T-helper 2 cell treated with Interferon-gamma antibody and Interleukin-4, amounts not matched to agents 5 μg/mL and 100 μg/mL, for 36 hours (primary cell): ENCODE measurements at regions not wholly inside any gene's neighbourhood (a gene's known extent, or its start where the extent isn't known, plus 50 kb on each side); places are given as distances from the start of the nearest gene placed in this dataset.
"Not testable (repeated sequence)": the region's sequence is repeated elsewhere in the genome, so short reads cannot be mapped to it uniquely, and the experiment has no call there.

Experiments used
- DNase-seq: peaks from one replicate; pipeline ENCODE4 v3.0.0; 2021; ENCODE audit warnings: low spot score
- H3K27ac Mint-ChIP-seq: one replicate; pipeline ENCODE4 v1.8.0; 2021; ENCODE audit warnings: mild to moderate bottlenecking, mixed read lengths
- H3K27me3 Mint-ChIP-seq: one replicate; pipeline ENCODE4 v1.8.0; 2021; ENCODE audit warnings: low read depth, mixed read lengths
- H3K36me3 Mint-ChIP-seq: one replicate; pipeline ENCODE4 v1.8.0; 2021; ENCODE audit warnings: low read depth, mixed read lengths
- H3K4me1 Mint-ChIP-seq: one replicate; pipeline ENCODE4 v1.8.0; 2021; ENCODE audit warnings: low read depth, mixed read lengths
- H3K4me3 Mint-ChIP-seq: one replicate; pipeline ENCODE4 v1.8.0; 2022; ENCODE audit warnings: mild to moderate bottlenecking, moderate library complexity, mixed read lengths
- H3K9me3 Mint-ChIP-seq: one replicate; pipeline ENCODE4 v1.8.0; 2021; ENCODE audit warnings: mixed read lengths

GRCh38 chr1:234912548-234913277, 215.9 kb downstream of the TOMM20 start:
- Mint-ChIP-seq H3K36me3 (no peaks in the 10 kb centered on the region), H3K4me1 (peaks cover 23% of the 10 kb centered on the region), H3K9me3 (no peaks in the 10 kb centered on the region), H3K27ac (no peak overlapping the region), H3K27me3 (no peaks in the 10 kb centered on the region), H3K4me3 (no peak overlapping the region)
- DNase-seq = no peak

DNA sequence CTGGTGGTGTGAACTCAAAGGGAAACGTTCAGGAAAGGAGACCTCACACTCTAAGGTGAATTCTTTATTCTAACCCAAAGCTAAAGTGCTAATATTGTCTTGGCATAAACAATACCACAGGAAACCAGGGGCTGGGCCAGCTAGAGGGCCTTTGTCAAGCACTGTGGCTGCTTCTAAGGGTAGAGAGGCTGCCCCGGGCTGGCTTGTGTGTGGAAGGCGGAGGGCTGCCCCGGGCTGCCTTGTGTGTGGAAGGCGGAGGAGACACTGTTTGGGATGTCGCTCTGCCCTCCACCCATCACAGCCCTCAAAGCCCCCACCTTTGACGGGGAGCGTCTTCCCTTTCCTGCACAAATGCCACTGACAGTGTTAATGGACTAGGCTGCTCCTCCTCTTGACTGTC, 216.8 kb downstream of the TOMM20 start:
- Mint-ChIP-seq H3K27me3 (no peaks in the 10 kb centered on the region), H3K9me3 (no peaks in the 10 kb centered on the region), H3K4me3 (no peak overlapping the region), H3K4me1 (peaks cover 21% of the 10 kb centered on the region), H3K27ac (peak overlapping the region; percentile 1), H3K36me3 (no peaks in the 10 kb centered on the region)
- no peak for DNase-seq

DNA sequence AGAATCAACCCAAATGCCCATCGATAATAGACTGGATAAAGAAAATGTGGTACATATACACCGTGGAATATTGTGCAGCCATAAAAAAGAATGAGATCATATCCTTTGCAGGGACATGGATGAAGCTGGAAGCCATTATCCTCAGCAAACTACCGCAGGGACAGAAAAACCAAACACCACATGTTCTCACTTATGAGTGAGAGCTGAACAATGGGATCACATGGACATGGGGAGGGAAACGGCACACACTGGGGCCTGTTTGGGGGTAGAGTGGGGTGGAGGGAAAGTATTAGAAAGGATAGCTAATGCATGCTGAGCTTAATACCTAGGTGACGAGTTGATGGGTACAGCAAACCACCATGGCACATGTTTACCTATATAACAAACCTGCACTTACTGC, 217.5 kb downstream of the TOMM20 start:
- not testable (repeated sequence) for H3K27me3 Mint-ChIP-seq

DNA sequence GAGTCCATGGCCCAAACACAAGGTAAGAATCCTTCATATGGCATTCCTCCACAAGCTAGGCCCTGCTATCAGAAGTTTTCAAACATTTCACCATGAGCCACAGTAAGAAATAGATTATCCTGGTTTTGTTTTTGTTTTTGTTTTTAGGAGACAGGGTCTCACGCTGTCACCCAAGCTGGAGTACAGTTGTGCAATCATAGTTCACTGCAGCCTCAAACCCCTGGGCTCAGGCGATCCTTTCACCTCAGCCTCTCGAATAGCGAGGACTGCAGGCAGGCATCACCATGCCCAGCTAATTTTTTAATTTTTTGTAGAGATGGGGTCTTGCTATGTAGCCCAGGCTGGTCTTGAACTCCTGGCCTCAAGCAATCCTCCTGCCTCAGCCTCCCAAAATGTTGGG, 218.8 kb downstream of the TOMM20 start:
- peaks cover 18% of the 10 kb centered on the region for H3K4me1 Mint-ChIP-seq
- no peak overlapping the region for H3K4me3 Mint-ChIP-seq
- H3K36me3 Mint-ChIP-seq = no peaks in the 10 kb centered on the region
- no peak overlapping the region for H3K27ac Mint-ChIP-seq
- DNase-seq = no peak
- H3K9me3 Mint-ChIP-seq = no peaks in the 10 kb centered on the region
- no peaks in the 10 kb centered on the region for H3K27me3 Mint-ChIP-seq

More for the DNA sequence above, 217.5 kb downstream of the TOMM20 start:
- not testable (repeated sequence) for DNase-seq, H3K4me3 Mint-ChIP-seq, H3K36me3 Mint-ChIP-seq, H3K27ac Mint-ChIP-seq, H3K9me3 Mint-ChIP-seq
- peaks cover 21% of the 10 kb centered on the region for H3K4me1 Mint-ChIP-seq

GRCh38 chr1:234909307-234909810, 219.3 kb downstream of the TOMM20 start:
- no peak for DNase-seq
- Mint-ChIP-seq H3K4me3 (no peak overlapping the region), H3K27me3 (no peaks in the 10 kb centered on the region), H3K27ac (peak overlapping the region; percentile 0), H3K4me1 (peaks cover 18% of the 10 kb centered on the region), H3K36me3 (no peaks in the 10 kb centered on the region), H3K9me3 (no peaks in the 10 kb centered on the region)

DNA sequence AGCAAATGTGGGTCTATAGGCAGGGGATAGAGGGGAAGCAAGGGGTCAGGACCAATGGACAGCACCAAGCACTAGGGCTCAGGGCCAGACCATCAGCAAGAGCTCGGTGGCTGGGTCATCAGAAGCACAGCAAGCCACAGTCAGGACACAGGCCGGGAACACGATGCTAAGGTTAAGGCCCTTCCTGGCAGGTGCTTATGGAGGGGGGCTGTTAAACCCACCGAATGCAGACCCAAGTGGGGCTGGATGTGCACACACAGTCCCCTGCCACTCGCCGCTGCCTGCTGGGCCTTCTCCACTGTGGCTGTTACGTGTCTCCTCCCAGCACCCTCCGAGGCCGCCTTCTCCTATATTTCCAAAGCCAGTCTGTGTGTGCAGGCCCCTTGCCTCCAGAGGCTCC, 220.1 kb downstream of the TOMM20 start:
- Mint-ChIP-seq H3K27ac (no peak overlapping the region), H3K36me3 (no peaks in the 10 kb centered on the region), H3K27me3 (no peaks in the 10 kb centered on the region), H3K4me1 (peaks cover 18% of the 10 kb centered on the region), H3K9me3 (no peaks in the 10 kb centered on the region), H3K4me3 (no peak overlapping the region)
- DNase-seq = no peak

- Mint-ChIP-seq H3K4me1 (peaks cover 19% of the 10 kb centered on the region), H3K36me3 (no peaks in the 10 kb centered on the region), H3K9me3 (no peaks in the 10 kb centered on the region), H3K4me3 (no peak overlapping the region), H3K27ac (no peak overlapping the region), H3K27me3 (no peaks in the 10 kb centered on the region)
- no peak for DNase-seq
These were observed 220.7 kb downstream of the TOMM20 start for GRCh38 chr1:234907940-234908405.

GRCh38 chr1:234907208-234907939, 221.3 kb downstream of the TOMM20 start:
- no peak for DNase-seq
- Mint-ChIP-seq H3K27me3 (no peaks in the 10 kb centered on the region), H3K27ac (no peak overlapping the region), H3K4me1 (peaks cover 16% of the 10 kb centered on the region), H3K9me3 (no peaks in the 10 kb centered on the region), H3K36me3 (no peaks in the 10 kb centered on the region), H3K4me3 (no peak overlapping the region)

DNA sequence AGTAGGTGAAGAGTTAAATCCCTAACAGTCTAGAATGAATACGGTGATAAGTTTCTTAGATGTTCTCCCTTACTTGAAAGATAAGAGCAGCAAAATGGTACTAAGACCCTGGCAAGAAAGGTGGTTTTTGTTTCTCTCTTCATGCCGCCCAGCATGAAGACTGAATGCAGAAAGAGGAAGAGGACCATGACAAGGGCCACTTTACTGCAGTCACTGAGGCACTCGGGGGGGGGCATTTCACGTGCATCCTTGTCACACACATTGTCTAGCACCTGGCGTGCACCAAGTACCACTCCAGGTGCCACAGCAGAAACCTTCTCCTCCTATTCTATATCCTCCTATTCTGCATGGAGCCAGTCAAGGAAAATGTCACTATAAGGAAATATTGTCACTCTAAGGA, 222.0 kb downstream of the TOMM20 start:
- no peak for DNase-seq
- Mint-ChIP-seq H3K36me3 (no peaks in the 10 kb centered on the region), H3K4me1 (peaks cover 9% of the 10 kb centered on the region), H3K4me3 (no peak overlapping the region), H3K9me3 (no peaks in the 10 kb centered on the region), H3K27me3 (no peaks in the 10 kb centered on the region), H3K27ac (no peak overlapping the region)

DNA sequence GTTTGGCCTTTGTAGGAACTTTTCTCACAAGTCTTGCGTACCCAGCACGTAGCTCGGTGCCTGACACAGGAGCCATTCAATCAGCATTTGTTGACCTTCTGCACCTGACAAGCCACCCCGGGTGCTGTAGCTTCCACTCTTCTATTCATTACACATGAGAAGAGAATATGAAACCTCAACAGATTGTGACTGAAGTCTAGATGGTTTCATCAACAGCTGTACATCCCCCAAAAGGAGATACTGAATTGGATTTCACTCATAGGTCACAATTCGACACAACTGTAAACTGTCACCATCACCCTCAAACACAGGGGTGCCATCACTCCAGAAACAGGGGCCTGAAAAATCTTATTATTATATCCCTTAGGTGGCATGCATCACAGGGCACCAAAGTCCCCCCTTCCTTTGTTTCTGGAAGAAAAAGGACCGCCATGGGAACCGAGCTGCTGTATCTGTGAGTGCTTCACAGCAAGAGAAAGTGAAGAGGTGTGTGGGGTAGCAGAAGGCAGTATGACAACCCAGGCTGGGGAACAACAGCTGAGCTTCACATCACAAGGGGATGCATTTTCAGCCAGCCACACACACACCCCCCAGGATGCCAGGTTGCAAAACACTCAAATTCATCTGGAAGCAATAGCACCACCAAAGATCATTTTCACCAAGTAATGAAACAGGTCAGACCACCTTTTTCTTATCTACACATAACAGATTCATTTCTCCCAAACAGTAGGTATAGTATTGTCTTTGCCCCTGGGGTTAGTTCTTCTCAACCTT, 225.7 kb downstream of the TOMM20 start:
- H3K27me3 Mint-ChIP-seq = no peaks in the 10 kb centered on the region

GRCh38 chr1:234901491-234902049, 227.1 kb downstream of the TOMM20 start:
- Mint-ChIP-seq H3K4me1 (peaks cover 6% of the 10 kb centered on the region), H3K9me3 (no peaks in the 10 kb centered on the region), H3K4me3 (no peak overlapping the region), H3K27me3 (no peaks in the 10 kb centered on the region), H3K36me3 (no peaks in the 10 kb centered on the region), H3K27ac (no peak overlapping the region)
- no peak for DNase-seq

More for the DNA sequence above, 225.7 kb downstream of the TOMM20 start:
- peak overlapping the region; percentile 34 for H3K27ac Mint-ChIP-seq
- peaks cover 1% of the 10 kb centered on the region for H3K4me1 Mint-ChIP-seq
- DNase-seq = no peak
- no peaks in the 10 kb centered on the region for H3K9me3 Mint-ChIP-seq
- H3K36me3 Mint-ChIP-seq = no peaks in the 10 kb centered on the region
- H3K4me3 Mint-ChIP-seq = no peak overlapping the region

DNA sequence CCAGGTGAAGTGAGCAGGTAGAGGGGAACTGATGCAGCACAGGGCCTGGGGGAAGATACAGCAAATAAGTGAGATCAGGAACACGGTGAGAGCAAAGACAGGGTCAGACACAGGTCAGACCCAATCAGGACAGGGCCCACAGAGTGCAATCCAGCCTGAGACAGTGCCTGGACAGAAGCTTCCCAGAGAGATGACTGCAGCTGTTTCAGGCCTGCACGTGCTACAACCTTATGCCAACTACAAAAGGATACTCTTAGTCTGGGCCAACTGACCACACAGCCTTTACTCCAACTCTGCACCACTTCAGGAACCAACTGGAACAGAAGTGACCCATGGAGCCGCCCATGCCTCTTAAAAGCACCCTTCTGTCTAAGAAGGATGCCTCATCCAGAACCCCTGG, 228.0 kb downstream of the TOMM20 start:
- no peak overlapping the region for H3K4me3 Mint-ChIP-seq
- peaks cover 6% of the 10 kb centered on the region for H3K4me1 Mint-ChIP-seq
- no peak for DNase-seq
- no peaks in the 10 kb centered on the region for H3K36me3 Mint-ChIP-seq
- no peak overlapping the region for H3K27ac Mint-ChIP-seq
- no peaks in the 10 kb centered on the region for H3K9me3 Mint-ChIP-seq
- H3K27me3 Mint-ChIP-seq = no peaks in the 10 kb centered on the region

- no peaks in the 10 kb centered on the region for H3K36me3 Mint-ChIP-seq
- peaks cover 8% of the 10 kb centered on the region for H3K4me1 Mint-ChIP-seq
- no peak overlapping the region for H3K27ac Mint-ChIP-seq
- H3K27me3 Mint-ChIP-seq = no peaks in the 10 kb centered on the region
- H3K9me3 Mint-ChIP-seq = no peaks in the 10 kb centered on the region
- no peak for DNase-seq
- no peak overlapping the region for H3K4me3 Mint-ChIP-seq
These were observed 228.9 kb downstream of the TOMM20 start for GRCh38 chr1:234899730-234900072.
